AG08395 (cell line): ENCODE measurements at regions not wholly inside any gene's neighbourhood (a gene's known extent, or its start where the extent isn't known, plus 50 kb on each side); places are given as distances from the start of the nearest gene placed in this dataset.
"Not testable (repeated sequence)": the region's sequence is repeated elsewhere in the genome, so short reads cannot be mapped to it uniquely, and the experiment has no call there.

Experiments
- DNase-seq: peaks from one replicate; pipeline ENCODE4 v3.0.0; 2012; ENCODE audit warnings: mixed read lengths, low spot score

DNA sequence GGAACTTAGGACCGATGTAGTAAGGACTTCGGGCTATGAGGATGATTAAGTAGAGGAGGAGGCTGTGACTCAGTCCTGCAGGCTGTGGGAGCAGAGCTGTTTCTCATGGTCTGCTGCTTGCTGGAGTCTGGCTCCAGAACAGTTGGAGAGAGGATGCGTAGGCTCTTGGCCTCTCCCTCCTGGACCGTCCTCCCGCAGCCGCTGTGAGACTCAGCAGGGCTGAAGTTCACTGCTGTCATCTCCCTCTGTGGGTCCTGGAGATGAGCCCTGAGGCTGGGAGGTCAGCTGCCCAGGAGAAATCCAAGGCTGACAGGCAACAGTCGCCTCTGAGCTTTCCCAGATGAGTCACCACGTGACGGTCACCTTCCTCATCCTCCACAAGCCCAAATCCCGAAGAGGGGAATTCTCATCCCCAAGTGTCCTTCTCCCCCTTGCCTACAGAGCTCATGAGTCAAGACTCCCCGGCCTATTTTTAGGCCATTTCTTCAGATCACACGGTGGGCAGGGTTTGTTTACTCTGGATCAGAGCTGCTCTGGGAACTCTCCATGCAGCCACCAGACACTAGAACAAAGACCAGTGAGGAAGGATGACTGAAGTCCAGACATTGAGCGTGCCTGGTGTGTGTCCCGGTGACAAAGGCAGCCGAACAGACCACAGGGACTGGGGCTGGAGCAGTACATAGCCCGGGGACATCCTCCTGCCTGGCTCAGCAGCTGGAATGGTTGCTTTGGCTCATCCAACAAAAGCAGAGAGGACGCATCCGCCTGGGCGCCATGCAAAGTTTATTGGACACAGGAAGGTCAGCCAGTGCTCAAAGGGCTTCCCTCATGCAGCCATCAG is 137.3 kb upstream of the ZNF469 start:
- DNase-seq = peak; percentile 84

DNA sequence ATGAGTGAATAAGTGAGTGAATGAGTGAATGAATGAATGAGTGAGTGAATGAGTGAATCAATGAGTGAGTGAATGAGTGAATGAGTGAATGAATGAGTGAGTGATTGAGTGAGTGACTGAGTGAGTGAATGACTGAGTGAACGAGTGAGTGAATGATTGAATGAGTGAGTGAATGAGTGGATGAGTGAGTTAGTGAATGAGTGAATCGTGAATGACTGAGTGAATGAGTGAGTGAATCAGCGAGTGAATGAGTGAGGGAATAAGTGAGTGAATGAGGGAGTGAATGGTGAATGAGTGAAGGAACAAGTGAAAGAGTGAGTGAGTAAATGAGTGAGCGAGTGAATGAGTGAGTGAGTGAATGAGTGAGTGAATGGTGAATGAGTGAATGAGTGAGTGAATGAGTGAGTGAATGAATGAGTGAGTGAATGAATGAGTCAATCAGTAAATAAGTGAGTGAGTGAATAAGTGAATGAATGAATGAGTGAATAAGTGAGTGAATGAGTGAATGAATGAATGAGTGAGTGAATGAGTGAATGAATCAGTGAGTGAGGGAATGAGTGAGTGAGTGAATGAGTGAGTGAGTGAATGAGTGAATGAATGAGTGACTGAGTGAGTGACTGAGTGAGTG is 135.7 kb upstream of the ZNF469 start:
- DNase-seq = not testable (repeated sequence)

DNA sequence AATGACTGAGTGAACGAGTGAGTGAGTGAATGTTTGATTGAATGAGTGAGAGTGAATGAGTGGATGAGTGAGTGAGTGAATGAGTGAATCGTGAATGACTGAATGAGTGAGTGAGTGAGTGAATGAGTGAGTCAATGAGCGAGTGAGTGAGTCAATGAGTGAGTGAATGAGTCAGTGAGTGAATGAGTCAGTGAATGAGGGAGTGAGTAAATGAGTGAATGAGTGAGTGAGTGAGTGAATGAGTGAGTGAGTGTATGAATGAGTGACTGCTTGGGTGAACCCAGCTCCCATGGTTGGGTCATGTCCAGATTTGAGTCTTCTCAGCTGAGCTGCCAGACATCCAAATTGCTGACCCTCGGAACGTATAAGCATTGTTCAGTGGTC is 135.2 kb upstream of the ZNF469 start:
- DNase-seq = not testable (repeated sequence)

DNA sequence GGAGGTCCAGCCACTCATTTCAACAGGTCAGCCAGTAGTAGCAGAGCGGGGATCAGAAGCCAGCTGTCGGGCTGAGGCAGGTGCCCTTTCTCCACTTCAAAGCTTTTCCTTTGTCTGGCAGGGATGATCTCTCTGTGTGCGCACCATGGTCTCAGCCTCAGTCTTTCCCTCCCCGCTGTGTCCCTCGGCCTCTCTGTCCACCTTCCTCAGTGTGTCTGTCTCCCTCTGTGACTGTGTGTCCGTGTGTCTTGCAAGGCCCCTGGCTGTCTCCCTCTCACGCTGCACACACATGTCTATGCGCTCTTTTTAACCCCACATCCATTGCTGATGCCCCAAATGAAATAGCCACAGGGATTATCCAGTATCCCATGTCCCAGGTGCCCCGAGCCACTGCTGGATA is 134.0 kb upstream of the ZNF469 start:
- DNase-seq = not testable (repeated sequence)

DNA sequence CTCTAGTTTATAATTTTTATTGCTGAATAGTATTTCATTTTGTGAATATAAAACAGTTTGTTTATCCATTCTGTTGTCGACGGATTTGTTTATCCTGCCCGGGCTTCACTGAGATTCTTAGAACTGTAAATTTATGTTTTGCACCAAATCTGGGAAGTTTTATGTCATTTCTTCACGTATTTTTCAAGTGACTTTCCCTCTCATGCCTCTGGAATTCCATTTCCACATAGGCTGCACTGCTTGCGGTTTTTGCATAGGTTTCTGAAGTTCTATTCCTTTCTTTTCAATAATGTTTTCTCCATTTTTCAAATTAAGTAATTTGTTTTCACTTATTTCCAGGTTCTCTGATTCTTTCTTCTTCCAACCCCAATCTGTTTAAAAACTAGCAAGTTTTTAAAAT is 132.4 kb upstream of the ZNF469 start:
- not testable (repeated sequence) for DNase-seq

DNA sequence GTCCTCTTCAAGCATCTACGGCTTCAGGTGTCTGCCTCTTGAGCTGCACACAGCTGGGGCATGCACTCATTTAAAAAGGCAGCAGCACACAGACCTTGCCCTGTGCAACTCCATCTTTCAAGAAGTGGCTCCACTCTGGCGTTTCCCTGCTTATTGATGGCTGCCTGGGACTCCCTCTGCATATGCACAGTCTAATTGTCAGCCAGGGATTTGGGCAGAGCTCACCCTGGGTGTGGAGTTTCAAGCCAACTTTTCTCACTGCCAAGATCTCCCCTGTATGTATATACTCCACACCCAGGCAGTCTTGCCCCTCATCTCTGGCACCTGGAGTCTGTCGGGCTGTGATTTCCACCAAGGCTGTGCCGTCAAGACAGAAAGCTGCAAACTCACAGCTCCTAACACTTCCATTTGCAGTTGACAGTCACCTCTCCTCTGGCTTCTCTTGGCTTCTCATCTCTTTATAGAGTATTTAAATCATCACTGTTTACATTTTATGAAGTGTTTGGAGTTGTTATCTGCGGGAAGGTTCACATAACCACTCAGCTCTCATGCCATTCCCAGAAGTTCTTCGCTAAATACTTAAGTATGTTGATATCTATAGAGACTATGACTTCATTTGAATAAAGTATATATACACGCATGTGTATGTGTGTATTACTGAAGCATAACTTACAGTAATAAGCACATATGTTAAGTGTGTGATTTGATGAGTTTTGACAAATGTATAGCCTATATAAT is 130.5 kb upstream of the ZNF469 start:
- not testable (repeated sequence) for DNase-seq

DNA sequence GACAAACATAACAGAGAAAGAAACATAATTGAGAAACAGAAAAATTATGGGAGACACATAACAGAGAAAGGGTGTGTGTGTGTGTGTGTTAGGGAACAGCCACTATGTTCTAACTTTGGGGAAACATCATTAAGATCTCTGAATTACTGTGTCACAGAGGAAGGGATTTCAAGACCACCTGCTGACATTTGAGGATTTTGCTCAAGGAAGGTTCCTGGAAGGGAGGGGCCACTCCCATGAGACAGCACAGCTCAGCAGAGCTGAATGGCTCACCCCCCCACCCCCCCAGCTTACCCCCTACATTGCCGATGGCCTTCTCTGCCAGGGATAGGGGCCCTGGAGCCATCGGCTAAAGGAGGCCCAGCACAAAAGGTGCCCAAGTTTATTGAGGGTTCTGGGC is 124.6 kb upstream of the ZNF469 start:
- not testable (repeated sequence) for DNase-seq

DNA sequence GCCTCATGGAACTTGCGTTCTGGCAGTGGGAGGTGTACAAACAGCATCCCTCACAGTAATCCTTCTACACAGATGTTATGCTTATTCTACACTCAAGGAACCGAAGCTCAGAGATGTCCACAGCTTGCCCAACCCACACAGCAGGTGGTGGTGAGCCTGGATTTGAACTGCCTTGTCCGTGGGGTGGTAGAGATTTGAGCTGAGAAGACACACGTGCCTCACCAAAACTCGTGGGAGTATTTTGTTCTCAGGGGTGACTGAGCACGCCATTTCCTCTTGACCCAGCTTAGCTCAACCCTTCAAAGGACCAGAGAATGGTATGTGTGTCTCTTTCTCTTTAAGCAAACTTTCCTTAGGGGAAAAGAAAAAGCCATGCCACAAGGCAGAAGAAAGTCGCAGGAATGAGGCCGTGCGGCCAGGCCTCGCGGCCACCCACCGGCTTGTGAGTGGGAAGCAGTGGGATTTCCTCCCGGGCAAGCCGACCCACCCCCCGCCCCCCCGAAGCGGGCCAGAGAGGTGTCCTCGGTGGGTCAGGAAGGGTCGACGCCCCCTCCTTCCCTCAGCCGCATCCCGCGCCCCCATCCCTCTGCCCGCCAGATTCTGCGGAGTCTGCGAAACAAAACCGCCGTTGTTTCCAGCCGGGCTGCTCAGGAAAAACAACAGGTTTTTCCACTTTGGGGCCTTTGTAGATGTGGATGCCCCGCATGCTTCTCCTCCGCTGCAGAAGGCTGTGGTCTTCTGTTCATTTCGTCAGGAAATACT is 123.8 kb upstream of the ZNF469 start:
- DNase-seq = not testable (repeated sequence)

DNA sequence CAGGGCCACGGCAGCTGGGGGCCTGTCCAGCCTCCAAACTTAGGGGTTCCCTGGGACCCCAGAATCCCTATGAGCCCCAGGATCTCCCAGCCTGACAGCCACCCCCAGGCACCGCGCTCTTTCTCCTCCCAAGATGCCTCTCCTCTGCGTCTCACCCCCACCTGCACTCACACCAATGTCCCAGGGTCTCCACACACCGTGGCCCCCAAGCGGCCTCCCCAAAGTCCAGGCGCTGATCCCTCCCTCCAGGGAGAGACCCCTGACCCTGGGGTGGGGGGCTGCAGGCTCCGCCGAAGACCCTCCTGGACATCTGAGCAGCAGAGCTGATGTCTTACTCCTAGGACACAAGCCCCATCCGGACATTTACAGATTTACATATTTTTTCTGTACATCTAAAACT is 123.2 kb upstream of the ZNF469 start:
- not testable (repeated sequence) for DNase-seq

DNA sequence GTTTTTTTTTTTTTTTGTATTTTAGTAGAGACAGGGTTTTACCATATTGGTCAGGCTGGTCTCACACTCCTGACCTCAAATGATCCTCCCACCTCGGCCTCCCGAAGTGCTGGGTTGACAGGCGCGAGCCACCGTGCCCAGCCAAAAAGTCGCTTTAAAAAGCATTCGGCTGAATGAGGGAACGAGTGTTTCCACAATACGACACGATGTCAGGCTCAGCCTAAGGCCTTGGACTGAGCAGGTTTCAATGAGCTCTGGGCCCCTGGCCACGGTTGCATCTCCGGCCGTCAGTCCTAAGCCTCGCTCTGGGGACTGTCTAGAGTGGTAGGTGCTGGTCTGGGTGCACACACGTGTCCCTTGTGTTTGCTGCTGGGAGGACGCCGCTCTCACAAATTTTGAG is 122.6 kb upstream of the ZNF469 start:
- DNase-seq = not testable (repeated sequence)

DNA sequence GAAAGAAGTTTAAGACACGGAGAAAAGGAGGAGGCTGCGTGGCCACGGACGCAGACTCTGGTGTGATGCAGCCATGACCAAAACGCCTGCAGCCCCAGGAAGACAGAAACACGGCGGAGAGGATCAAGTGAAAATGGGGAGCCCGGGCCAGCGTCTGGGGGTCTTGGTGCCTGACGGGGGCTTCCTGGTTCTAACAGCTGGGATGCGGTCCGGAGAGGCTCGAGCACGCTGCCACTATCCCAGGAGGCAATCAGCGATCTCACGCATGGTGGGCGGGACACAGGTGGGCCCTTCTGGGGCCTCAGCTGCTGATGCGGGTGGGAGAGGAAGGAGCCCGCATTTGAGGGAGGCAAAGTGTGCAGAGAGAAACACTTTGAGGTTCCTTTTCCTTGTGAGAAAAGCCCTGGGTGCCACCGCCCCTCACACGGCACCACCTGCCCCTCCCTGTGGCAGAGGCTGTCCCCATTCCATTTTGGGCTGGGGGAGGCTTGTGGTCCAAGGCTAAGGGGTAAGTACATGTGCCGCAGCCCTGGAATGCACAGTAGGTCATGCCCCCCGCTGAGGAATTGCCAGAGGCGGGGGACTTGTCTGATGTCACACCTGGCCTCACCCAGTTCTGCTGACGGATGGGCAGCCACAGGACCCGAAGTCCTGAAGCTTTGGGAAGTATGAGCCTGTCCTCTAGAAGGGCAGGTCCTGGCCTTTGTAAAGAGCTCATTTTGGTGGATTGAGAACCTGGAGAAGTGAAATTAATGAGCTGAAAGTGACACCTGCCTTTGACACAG is 121.7 kb upstream of the ZNF469 start:
- DNase-seq = not testable (repeated sequence)

DNA sequence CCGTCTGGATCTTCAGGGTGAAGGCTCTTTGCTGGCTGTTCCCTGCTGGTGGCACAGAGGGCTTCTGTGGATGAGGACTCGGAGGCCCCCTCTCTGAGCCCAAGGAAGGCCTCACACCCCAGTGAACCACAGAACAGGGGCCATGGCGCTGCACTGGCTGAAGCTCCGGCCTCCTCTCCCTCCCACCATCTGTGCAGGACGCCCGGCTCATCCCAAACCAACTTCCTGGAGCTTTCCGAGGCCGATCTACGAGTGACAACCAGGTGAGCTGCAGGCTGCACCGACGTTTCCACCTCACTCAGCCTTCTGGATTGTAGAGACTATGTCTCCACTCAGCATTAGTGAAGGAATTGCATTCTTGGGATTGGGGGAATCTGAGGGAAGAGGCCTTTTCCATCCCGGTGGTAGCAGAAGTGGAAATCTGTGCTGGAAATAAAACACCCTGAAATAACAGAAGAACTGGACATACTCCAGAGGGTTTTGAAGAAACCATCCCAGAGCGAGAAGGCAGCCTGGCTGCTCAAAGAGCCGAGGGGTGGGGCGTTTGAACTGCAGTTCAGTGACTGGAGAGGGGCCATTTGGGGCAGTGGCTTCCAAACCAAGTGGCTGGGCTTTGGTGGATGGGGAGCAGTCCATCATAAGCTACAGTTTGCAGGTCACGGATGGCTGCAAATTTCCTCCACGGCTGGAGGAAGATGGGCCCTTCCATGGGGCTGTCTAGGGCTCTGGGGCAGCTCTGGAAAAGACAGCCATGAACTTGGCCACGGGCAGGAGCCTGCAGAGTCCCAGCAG is 120.7 kb upstream of the ZNF469 start:
- not testable (repeated sequence) for DNase-seq

DNA sequence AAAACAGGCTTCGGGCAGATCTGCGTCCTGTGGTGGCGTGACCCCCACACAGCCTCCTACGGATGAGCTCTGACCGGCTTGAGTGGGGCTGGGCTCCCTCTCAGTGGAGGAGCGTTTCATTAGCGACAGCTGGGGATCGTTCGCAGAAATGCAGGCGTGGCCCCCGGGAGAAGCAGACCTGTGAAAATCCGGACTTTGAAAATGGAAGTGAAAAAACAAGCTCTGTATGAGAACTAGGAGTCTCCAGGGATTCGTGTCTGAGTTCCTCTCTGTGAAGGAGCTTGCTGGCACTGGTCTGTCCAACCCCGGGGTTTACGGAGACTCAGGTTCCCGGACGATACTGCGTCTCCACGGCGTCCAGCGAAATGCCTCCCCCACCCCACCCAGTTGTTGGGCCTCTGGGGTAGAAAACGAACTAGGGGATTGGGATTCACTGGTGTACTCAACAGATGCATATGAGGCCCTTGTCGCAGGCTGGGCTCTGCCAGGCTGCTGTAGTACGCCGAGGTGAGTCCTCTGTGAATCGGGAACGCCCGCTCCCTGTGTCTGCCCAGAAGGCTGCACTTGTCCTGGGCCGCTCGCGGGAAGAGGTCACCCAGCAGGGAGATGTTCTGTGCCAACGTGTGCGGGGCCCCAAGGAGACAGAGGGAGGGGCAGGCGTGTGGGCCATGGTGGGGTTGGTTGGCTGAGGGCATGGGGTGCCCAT is 119.7 kb upstream of the ZNF469 start:
- DNase-seq = not testable (repeated sequence)

DNA sequence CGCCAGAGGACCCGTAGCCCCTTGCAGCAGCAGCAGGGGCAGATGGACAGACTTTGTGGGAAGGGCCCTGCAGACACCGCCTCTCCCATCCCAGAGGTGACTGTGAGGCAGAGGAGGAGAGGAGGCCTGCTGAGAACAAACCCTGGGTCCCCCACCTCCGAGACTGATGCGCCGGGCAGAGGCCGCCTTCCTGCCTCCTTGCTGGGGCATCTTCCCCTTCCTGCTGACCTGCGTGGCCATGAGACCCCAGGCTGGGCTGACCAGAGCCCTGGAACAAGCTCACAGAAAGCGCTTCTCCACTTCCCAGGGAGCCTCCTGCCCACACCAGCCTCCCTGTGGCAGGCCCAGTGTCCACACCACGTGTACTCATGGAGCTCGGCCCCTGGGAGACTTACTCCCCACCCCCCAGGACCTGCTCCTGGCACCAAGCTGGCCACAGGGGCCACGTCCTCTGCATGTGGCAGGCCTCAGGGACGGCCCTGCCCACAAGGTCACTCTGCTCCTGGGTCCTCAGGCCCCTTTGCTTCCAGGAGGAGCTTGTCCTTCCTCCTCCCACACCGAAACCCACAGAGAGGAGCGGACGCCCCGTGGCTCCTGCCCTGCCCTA is 119.0 kb upstream of the ZNF469 start:
- not testable (repeated sequence) for DNase-seq

DNA sequence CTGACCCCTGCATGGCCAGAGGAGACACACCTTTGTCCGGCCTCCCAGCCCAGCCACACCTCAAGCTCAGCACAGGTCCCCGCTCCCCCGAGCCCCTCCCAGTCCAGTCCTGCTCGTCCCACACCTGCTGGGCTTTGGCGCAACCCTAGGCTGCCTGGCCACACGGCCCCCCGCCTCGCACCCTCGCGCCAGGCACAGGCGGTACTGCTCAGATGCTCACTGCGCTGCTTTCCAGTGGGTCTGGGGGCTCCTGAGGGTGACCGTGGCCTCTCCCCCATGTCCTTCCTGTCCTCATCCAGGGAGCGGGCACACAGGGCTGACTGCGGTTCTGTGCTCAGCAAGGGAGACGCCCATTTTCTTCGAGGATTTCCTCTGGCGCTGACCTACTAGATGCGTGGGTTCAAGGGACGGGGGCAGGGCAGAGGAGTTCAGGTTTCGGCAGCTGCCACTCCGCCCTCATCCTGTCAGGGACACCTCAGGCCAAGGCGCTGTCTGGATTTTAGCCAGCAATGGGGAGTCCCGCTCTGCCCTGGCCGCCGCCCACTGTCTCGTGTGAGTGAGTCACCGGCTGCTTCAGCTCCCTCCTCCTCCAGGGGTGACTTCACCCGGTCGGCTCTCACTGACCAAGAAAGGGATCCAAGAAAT is 118.0 kb upstream of the ZNF469 start:
- DNase-seq = peak; percentile 74

DNA sequence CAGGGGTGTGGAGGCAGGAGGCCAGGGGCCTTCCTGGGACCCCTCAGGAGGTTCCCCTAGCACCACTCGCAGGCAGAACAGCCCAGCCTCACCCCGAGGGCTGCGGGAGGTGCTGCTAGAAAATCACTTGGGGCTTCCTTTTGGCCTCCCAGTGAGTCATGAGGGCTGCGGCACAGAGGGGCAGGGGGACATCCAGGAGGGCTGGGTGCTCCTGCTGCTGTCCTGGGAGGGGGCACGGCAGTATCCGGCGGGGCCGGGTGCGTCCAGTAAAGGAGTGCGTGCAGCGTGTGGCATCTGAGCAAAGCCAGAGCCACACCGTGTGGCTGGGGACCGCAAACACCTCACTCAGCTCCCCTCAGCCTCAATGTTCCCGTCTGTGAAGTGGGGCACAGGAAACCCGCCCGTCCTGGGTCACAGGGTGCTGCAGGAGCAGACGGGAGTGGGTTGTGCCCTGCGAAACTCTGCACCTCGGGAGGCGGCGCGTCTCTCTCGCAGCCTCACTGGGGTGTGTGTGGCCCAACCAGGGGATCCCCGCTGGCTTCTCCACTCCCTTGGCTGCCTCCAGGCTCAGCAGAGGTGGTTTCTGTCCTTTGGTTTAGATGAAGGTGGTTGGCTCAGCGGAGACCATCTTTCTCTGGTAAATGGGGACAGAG is 117.3 kb upstream of the ZNF469 start:
- DNase-seq = not testable (repeated sequence)

DNA sequence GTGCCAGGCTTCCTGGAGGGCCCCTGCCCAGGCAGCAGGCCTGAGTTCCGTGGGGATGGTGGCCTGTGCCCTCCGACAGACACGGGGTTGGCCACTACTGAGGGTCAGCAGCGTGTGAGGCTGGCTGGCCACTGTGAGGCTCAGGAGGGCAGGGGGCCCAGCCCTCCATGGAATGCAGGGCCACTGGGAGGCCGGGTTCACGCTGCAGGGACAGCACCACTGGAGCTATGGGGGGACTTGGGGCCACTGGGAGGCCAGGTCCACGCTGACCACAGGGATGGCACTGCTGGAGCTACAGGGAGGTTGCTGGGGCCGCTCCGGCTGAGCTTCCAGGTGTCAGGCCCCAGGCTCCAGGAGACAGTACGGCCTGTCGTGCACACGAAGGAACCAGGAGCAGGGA is 116.7 kb upstream of the ZNF469 start:
- not testable (repeated sequence) for DNase-seq

DNA sequence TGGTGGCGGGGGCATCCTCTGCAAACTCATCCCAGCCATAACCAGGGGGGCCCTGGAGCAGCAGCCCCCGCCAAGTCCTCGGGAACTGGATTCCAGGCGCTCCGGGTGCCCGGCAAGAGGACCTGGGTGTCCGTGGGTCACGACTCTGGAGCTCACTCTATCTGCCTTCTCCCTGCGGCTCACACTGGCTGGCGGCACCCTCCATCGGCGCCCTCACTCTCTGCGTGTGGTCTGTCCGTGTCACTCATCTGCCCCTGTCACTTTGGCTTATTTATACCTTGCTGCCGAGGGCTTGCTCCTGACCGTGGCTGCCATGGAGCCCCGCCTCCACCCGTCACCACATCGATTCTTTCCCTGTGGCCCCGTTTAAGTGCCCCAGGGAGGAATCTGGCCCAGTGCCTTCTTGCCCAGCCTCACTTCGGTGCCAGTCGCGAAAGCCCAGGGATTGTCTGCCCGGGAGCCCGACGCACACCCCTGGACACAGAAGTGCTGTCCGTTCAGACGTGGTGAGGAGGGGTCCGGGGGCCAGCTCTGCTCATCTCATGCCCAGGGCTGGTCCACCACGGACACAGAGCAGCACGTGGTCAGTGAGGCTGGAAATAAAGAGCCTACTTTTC is 115.7 kb upstream of the ZNF469 start:
- not testable (repeated sequence) for DNase-seq
